PC-9 (cell line): ENCODE measurements at regions not wholly inside any gene's neighbourhood (a gene's known extent, or its start where the extent isn't known, plus 50 kb on each side); places are given as distances from the start of the nearest gene placed in this dataset.

Source experiments
- EZH2 ChIP-seq: fragments of 200-600 bp; sonication (generic); IDR thresholded peaks from 2 replicates; pipeline ENCODE4 v1.8.0; 2017; ENCODE audit warnings: antibody characterized with exemption, low read depth
- TF ChIP-seq, protein P1 (sequence below): fragments of 200-600 bp; sonication (generic); conservative IDR thresholded peaks from 2 replicates; pipeline ENCODE4 v1.6.1; 2017; ENCODE audit warnings: mixed run types, antibody characterized with exemption, mild to moderate bottlenecking, moderate library complexity

DNA sequence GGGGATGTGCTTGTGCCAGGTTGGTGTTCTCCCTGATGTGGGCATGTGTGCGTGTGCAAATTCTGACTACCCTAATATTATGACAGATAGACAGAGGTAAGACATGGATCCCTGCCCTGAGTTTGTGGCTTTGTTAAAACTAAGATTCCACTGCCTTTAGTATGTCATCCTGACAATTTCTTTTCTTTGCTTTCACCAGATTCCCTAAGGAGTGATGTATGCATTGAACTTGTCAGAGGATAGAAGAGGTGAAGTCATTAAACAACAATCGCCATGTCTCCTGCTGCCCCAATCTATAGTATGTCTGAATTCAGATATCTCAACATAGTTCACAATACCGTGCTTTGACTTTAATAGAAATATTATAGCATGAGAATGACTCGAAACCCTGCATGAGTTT lies 137.1 kb upstream of the ELAC2 start:
- TF ChIP-seq, protein P1, sequence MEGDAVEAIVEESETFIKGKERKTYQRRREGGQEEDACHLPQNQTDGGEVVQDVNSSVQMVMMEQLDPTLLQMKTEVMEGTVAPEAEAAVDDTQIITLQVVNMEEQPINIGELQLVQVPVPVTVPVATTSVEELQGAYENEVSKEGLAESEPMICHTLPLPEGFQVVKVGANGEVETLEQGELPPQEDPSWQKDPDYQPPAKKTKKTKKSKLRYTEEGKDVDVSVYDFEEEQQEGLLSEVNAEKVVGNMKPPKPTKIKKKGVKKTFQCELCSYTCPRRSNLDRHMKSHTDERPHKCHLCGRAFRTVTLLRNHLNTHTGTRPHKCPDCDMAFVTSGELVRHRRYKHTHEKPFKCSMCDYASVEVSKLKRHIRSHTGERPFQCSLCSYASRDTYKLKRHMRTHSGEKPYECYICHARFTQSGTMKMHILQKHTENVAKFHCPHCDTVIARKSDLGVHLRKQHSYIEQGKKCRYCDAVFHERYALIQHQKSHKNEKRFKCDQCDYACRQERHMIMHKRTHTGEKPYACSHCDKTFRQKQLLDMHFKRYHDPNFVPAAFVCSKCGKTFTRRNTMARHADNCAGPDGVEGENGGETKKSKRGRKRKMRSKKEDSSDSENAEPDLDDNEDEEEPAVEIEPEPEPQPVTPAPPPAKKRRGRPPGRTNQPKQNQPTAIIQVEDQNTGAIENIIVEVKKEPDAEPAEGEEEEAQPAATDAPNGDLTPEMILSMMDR = no peak
- TF ChIP-seq EZH2 = no peak
